GM23248 (cell line): ENCODE measurements at regions not wholly inside any gene's neighbourhood (a gene's known extent, or its start where the extent isn't known, plus 50 kb on each side); places are given as distances from the start of the nearest gene placed in this dataset.
"Not testable (repeated sequence)": the region's sequence is repeated elsewhere in the genome, so short reads cannot be mapped to it uniquely, and the experiment has no call there.

ENCODE experiments used
- DNase-seq: peaks from one replicate; pipeline ENCODE4 v3.0.0-alpha.2; 2015
- H2AFZ ChIP-seq: fragments of 200-600 bp; sonication (generic); 2 replicates; pipeline ENCODE4 v1.6.1; 2016; ENCODE audit warnings: antibody characterized with exemption
- H3F3A ChIP-seq: fragments of 200-600 bp; sonication (generic); 2 replicates; pipeline ENCODE4 v1.6.1; 2016; ENCODE audit warnings: mild to moderate bottlenecking, antibody characterized with exemption, mixed run types; ENCODE audit not compliant: insufficient read depth
- H3K27ac ChIP-seq: fragments of 200-600 bp; sonication (generic); 2 replicates; pipeline ENCODE4 v1.5.1; 2016; ENCODE audit warnings: mild to moderate bottlenecking
- H3K27me3 ChIP-seq: fragments of 200-600 bp; sonication (generic); replicated peaks from 2 replicates; pipeline ENCODE4 v1.6.1; 2016; ENCODE audit warnings: mild to moderate bottlenecking; ENCODE audit not compliant: insufficient read depth
- H3K36me3 ChIP-seq: fragments of 200-600 bp; sonication (generic); 2 replicates; pipeline ENCODE4 v1.6.1; 2016; ENCODE audit warnings: low read depth, mild to moderate bottlenecking
- H3K4me1 ChIP-seq: fragments of 200-600 bp; sonication (generic); 2 replicates; pipeline ENCODE4 v1.6.1; 2016; ENCODE audit warnings: mild to moderate bottlenecking; ENCODE audit not compliant: insufficient read depth
- H3K4me2 ChIP-seq: fragments of 200-600 bp; sonication (generic); one replicate; pipeline ENCODE4 v1.6.1; 2016; ENCODE audit warnings: mild to moderate bottlenecking; ENCODE audit not compliant: unreplicated experiment
- H3K4me3 ChIP-seq: fragments of 200-600 bp; sonication (generic); 2 replicates; pipeline ENCODE4 v1.5.1; 2016; ENCODE audit warnings: mild to moderate bottlenecking
- H3K79me2 ChIP-seq: fragments of 200-600 bp; sonication (generic); 2 replicates; pipeline ENCODE4 v1.6.1; 2016; ENCODE audit warnings: mild to moderate bottlenecking; ENCODE audit not compliant: insufficient read depth
- H3K9ac ChIP-seq: fragments of 200-600 bp; sonication (generic); 2 replicates; pipeline ENCODE4 v1.6.1; 2016; ENCODE audit warnings: mild to moderate bottlenecking
- H3K9me2 ChIP-seq: fragments of 200-600 bp; sonication (generic); 2 replicates; pipeline ENCODE4 v1.6.1; 2016; ENCODE audit warnings: mixed run types, mild to moderate bottlenecking, moderate library complexity; ENCODE audit not compliant: insufficient read depth
- H3K9me3 ChIP-seq: fragments of 200-600 bp; sonication (generic); one replicate; pipeline ENCODE4 v1.6.1; 2017; ENCODE audit warnings: low read depth
- H4K20me1 ChIP-seq: fragments of 200-600 bp; sonication (generic); 2 replicates; pipeline ENCODE4 v1.6.0; 2016; ENCODE audit not compliant: insufficient read depth
- EZH2 ChIP-seq: fragments of 200-600 bp; sonication (generic); IDR thresholded peaks from 2 replicates; pipeline ENCODE4 v1.6.1; 2018; ENCODE audit warnings: antibody characterized with exemption, mild to moderate bottlenecking; ENCODE audit not compliant: insufficient read depth, poor library complexity, severe bottlenecking
- EZH2phosphoT487 ChIP-seq: fragments of 200-600 bp; sonication (generic); IDR thresholded peaks from 2 replicates; pipeline ENCODE4 v1.6.1; 2018; ENCODE audit warnings: antibody characterized with exemption, moderate library complexity, mild to moderate bottlenecking, low read depth; ENCODE audit not compliant: insufficient read depth
- WGBS, 2 experiments: methylation state at CpG; one replicate each; pipeline ENCODE4 v1.1.6; 2015 to 2017; ENCODE audit warnings: low lambda C conversion rate in 2 of 2, low coverage in 1 of 2; ENCODE audit errors: missing lambda C conversion rate in 2 of 2; 5-methylcytosine and 5-hydroxymethylcytosine counted together
- in situ Hi-C: fragments of 300-500 bp; cut with MboI; formaldehyde crosslinking; loops from 2 replicates; pipeline ENCODE4 v1.15.0; 2020

GRCh38 chr2:237235383-237236095, 149.8 kb downstream of the COPS8 start:
- 17 to 25% methylated on average over 6 of the region's 6 CpGs for WGBS, 2 experiments
- H3K9me3 ChIP-seq, result no peaks in the 10 kb centered on the region
- H3K27ac ChIP-seq, result peak overlapping the region; percentile 61
- peak; percentile 81 for DNase-seq
- no peak overlapping the region for H2AFZ ChIP-seq
- no peak overlapping the region for H3K4me3 ChIP-seq
- H3K36me3 ChIP-seq, result no peaks in the 10 kb centered on the region
- H4K20me1 ChIP-seq, result no peaks in the 10 kb centered on the region
- no peaks in the 10 kb centered on the region for H3K79me2 ChIP-seq
- no peak for TF ChIP-seq EZH2
- no peak for TF ChIP-seq EZH2phosphoT487
- H3K9ac ChIP-seq, result peak overlapping the region; percentile 41
- no peaks in the 10 kb centered on the region for H3K9me2 ChIP-seq
- peak overlapping the region; percentile 37 for H3K4me2 ChIP-seq
- H3F3A ChIP-seq, result peaks cover 28% of the 10 kb centered on the region
- peaks cover 41% of the 10 kb centered on the region for H3K4me1 ChIP-seq
- in situ Hi-C loops, result no loop called here
- H3K27me3 ChIP-seq, result no peaks in the 10 kb centered on the region

- in situ Hi-C loops, result no loop called here
- H3K27me3 ChIP-seq, result no peaks in the 10 kb centered on the region
- no peaks in the 10 kb centered on the region for H3K36me3 ChIP-seq
- H3K9ac ChIP-seq, result peak overlapping the region; percentile 41
- no peak overlapping the region for H2AFZ ChIP-seq
- no peak overlapping the region for H3K4me3 ChIP-seq
- peaks cover 35% of the 10 kb centered on the region for H3K4me1 ChIP-seq
- no peak for TF ChIP-seq EZH2phosphoT487
- no peak for TF ChIP-seq EZH2
- H4K20me1 ChIP-seq, result no peaks in the 10 kb centered on the region
- no peaks in the 10 kb centered on the region for H3K9me3 ChIP-seq
- DNase-seq, result peak; percentile 74
- no peaks in the 10 kb centered on the region for H3K79me2 ChIP-seq
- H3K4me2 ChIP-seq, result peak overlapping the region; percentile 37
- H3K9me2 ChIP-seq, result no peaks in the 10 kb centered on the region
- H3F3A ChIP-seq, result peaks cover 28% of the 10 kb centered on the region
- WGBS, 2 experiments, result 20 to 36% methylated on average over 2 of the region's 2 CpGs
- H3K27ac ChIP-seq, result peak overlapping the region; percentile 61
These were observed 150.5 kb downstream of the COPS8 start for GRCh38 chr2:237236188-237236587.

- H4K20me1 ChIP-seq, result no peaks in the 10 kb centered on the region
- peaks cover 29% of the 10 kb centered on the region for H3K4me1 ChIP-seq
- 79% methylated on average over 3 of the region's 3 CpGs for WGBS, 2 experiments
- DNase-seq, result no peak
- in situ Hi-C loops, result no loop called here
- H3K27ac ChIP-seq, result no peak overlapping the region
- no peaks in the 10 kb centered on the region for H3K36me3 ChIP-seq
- no peaks in the 10 kb centered on the region for H3K79me2 ChIP-seq
- H3K27me3 ChIP-seq, result no peaks in the 10 kb centered on the region
- H3K9ac ChIP-seq, result no peak overlapping the region
- H3K4me3 ChIP-seq, result no peak overlapping the region
- H3K9me2 ChIP-seq, result no peaks in the 10 kb centered on the region
- H3F3A ChIP-seq, result peaks cover 32% of the 10 kb centered on the region
- H2AFZ ChIP-seq, result no peak overlapping the region
- H3K9me3 ChIP-seq, result no peaks in the 10 kb centered on the region
- no peak overlapping the region for H3K4me2 ChIP-seq
- no peak for TF ChIP-seq EZH2phosphoT487
- TF ChIP-seq EZH2, result no peak
These were observed 152.6 kb downstream of the COPS8 start for GRCh38 chr2:237238249-237238648.

GRCh38 chr2:237240252-237240651, 154.6 kb downstream of the COPS8 start:
- H3K79me2 ChIP-seq, result no peaks in the 10 kb centered on the region
- H3K4me3 ChIP-seq, result no peak overlapping the region
- no peak overlapping the region for H3K9ac ChIP-seq
- no peak overlapping the region for H2AFZ ChIP-seq
- TF ChIP-seq EZH2 (no peak), EZH2phosphoT487 (no peak)
- no peaks in the 10 kb centered on the region for H3K27me3 ChIP-seq
- DNase-seq, result no peak
- 93% methylated on average over 5 of the region's 5 CpGs for WGBS, 2 experiments
- no peak overlapping the region for H3K4me2 ChIP-seq
- peaks cover 29% of the 10 kb centered on the region for H3K4me1 ChIP-seq
- no peaks in the 10 kb centered on the region for H3K36me3 ChIP-seq
- in situ Hi-C loops, result no loop called here
- no peaks in the 10 kb centered on the region for H3K9me2 ChIP-seq
- H3F3A ChIP-seq, result peaks cover 19% of the 10 kb centered on the region
- H4K20me1 ChIP-seq, result no peaks in the 10 kb centered on the region
- H3K27ac ChIP-seq, result no peak overlapping the region
- H3K9me3 ChIP-seq, result no peaks in the 10 kb centered on the region

- H3K79me2 ChIP-seq, H3K9me2 ChIP-seq, H3K9ac ChIP-seq, H3K36me3 ChIP-seq, H3K9me3 ChIP-seq, DNase-seq, in situ Hi-C loops, H4K20me1 ChIP-seq, H3K4me2 ChIP-seq, H3K27ac ChIP-seq, H3K4me3 ChIP-seq, H3K27me3 ChIP-seq, H2AFZ ChIP-seq: not testable (repeated sequence)
- H3K4me1 ChIP-seq, result peaks cover 25% of the 10 kb centered on the region
- WGBS, 2 experiments, result 87 to 90% methylated on average over 3 of the region's 3 CpGs
- peaks cover 19% of the 10 kb centered on the region for H3F3A ChIP-seq
These were observed 155.2 kb downstream of the COPS8 start for GRCh38 chr2:237240868-237241267.
